Mesothelial cell of epicardium (in vitro differentiated cells): ENCODE measurements at regions not wholly inside any gene's neighbourhood (a gene's known extent, or its start where the extent isn't known, plus 50 kb on each side); places are given as distances from the start of the nearest gene placed in this dataset.
A peak's percentile ranks its signal among the peaks of the same experiment; 100 is the strongest.

ENCODE experiments used
- DNase-seq, 2 experiments: peaks; one replicate each; pipeline ENCODE4 v3.0.0; 2021; ENCODE audit warnings: low spot score in 2 of 2; ENCODE audit not compliant: unreplicated experiment in 2 of 2
- H3K27ac Mint-ChIP-seq: 2 replicates; pipeline ENCODE4 v1.8.0; 2021; ENCODE audit warnings: mixed read lengths
- H3K27me3 Mint-ChIP-seq: 2 replicates; pipeline ENCODE4 v1.8.0; 2021; ENCODE audit warnings: low read depth, mixed read lengths
- H3K36me3 Mint-ChIP-seq: 2 replicates; pipeline ENCODE4 v1.8.0; 2021; ENCODE audit warnings: mixed read lengths
- H3K4me1 Mint-ChIP-seq: 2 replicates; pipeline ENCODE4 v1.8.0; 2021; ENCODE audit warnings: mixed read lengths
- H3K4me3 Mint-ChIP-seq: 2 replicates; pipeline ENCODE4 v1.8.0; 2021; ENCODE audit warnings: mild to moderate bottlenecking, moderate library complexity, mixed read lengths
- H3K9me3 Mint-ChIP-seq: 2 replicates; pipeline ENCODE4 v1.8.0; 2021; ENCODE audit warnings: mixed read lengths
- CTCF ChIP-seq: fragments of 200-600 bp; sonication (generic); IDR thresholded peaks from one replicate; pipeline ENCODE4 v1.5.0; 2021; ENCODE audit warnings: antibody characterized with exemption; ENCODE audit not compliant: unreplicated experiment

- Mint-ChIP-seq H3K27me3 (peaks cover 32% of the 10 kb centered on the region), H3K36me3 (no peaks in the 10 kb centered on the region), H3K9me3 (no peaks in the 10 kb centered on the region), H3K27ac (no peak overlapping the region), H3K4me1 (no peaks in the 10 kb centered on the region), H3K4me3 (no peak overlapping the region)
- no peak for TF ChIP-seq CTCF
- DNase-seq, result peak in 1 of 2 experiments; percentile 2
Observed at GRCh38 chr10:130740166-130740565, 571.4 kb downstream of the TCERG1L start.

GRCh38 chr10:130740915-130741750 lies 570.4 kb downstream of the TCERG1L start:
- TF ChIP-seq CTCF, result no peak
- no peaks in the 10 kb centered on the region for H3K36me3 Mint-ChIP-seq
- H3K27me3 Mint-ChIP-seq, result peaks cover 25% of the 10 kb centered on the region
- H3K4me3 Mint-ChIP-seq, result no peak overlapping the region
- no peak overlapping the region for H3K27ac Mint-ChIP-seq
- peak in 1 of 2 experiments; percentile 1 for DNase-seq
- no peaks in the 10 kb centered on the region for H3K9me3 Mint-ChIP-seq
- H3K4me1 Mint-ChIP-seq, result no peaks in the 10 kb centered on the region

GRCh38 chr10:130741901-130742855 lies 569.3 kb downstream of the TCERG1L start:
- Mint-ChIP-seq H3K27me3 (peaks cover 22% of the 10 kb centered on the region), H3K4me3 (no peak overlapping the region), H3K9me3 (no peaks in the 10 kb centered on the region), H3K4me1 (no peaks in the 10 kb centered on the region), H3K27ac (no peak overlapping the region), H3K36me3 (no peaks in the 10 kb centered on the region)
- DNase-seq, result peak in 1 of 2 experiments; percentile 8
- TF ChIP-seq CTCF, result no peak

- no peak for TF ChIP-seq CTCF
- H3K36me3 Mint-ChIP-seq, result no peaks in the 10 kb centered on the region
- H3K27me3 Mint-ChIP-seq, result peaks cover 19% of the 10 kb centered on the region
- H3K9me3 Mint-ChIP-seq, result no peaks in the 10 kb centered on the region
- no peak overlapping the region for H3K4me3 Mint-ChIP-seq
- H3K4me1 Mint-ChIP-seq, result no peaks in the 10 kb centered on the region
- peak in 1 of 2 experiments; percentile 8 for DNase-seq
- H3K27ac Mint-ChIP-seq, result no peak overlapping the region
Observed at GRCh38 chr10:130742941-130743675, 568.4 kb downstream of the TCERG1L start.

GRCh38 chr10:130743751-130744271 lies 567.7 kb downstream of the TCERG1L start:
- Mint-ChIP-seq H3K4me1 (no peaks in the 10 kb centered on the region), H3K27me3 (peaks cover 18% of the 10 kb centered on the region), H3K36me3 (no peaks in the 10 kb centered on the region), H3K9me3 (no peaks in the 10 kb centered on the region), H3K27ac (no peak overlapping the region), H3K4me3 (no peak overlapping the region)
- TF ChIP-seq CTCF, result no peak
- DNase-seq, result no peak
